Mesendoderm (in vitro differentiated cells): ENCODE measurements at regions not wholly inside any gene's neighbourhood (a gene's known extent, or its start where the extent isn't known, plus 50 kb on each side); places are given as distances from the start of the nearest gene placed in this dataset.

Experiments
- DNase-seq: peaks from one replicate; pipeline ENCODE4 v3.0.0; 2013
- H2AK5ac ChIP-seq: 2 replicates; pipeline ENCODE4 v1.6.1; 2013; ENCODE audit warnings: low read length, inconsistent platforms
- H2BK120ac ChIP-seq: 2 replicates; pipeline ENCODE4 v1.6.1; 2013; ENCODE audit warnings: low read depth, mild to moderate bottlenecking, low read length, moderate library complexity, mixed read lengths
- H2BK15ac ChIP-seq: replicated peaks from 2 replicates; pipeline ENCODE4 v1.6.1; 2013; ENCODE audit warnings: low read depth, mild to moderate bottlenecking, moderate library complexity
- H2BK5ac ChIP-seq: 2 replicates; pipeline ENCODE4 v1.6.1; 2013; ENCODE audit warnings: low read length, inconsistent platforms
- H3K18ac ChIP-seq: 2 replicates; pipeline ENCODE4 v1.6.1; 2013; ENCODE audit warnings: mild to moderate bottlenecking, low read length, mixed read lengths
- H3K23ac ChIP-seq: one replicate; pipeline ENCODE4 v1.6.1; 2013; ENCODE audit warnings: low read length
- H3K27ac ChIP-seq: 2 replicates; pipeline ENCODE4 v1.5.1; 2013; ENCODE audit warnings: low read depth, mild to moderate bottlenecking, inconsistent platforms, low read length, moderate library complexity
- H3K27me3 ChIP-seq: 2 replicates; pipeline ENCODE4 v1.6.1; 2013; ENCODE audit warnings: low read length, control low read depth, mild to moderate bottlenecking, inconsistent platforms; ENCODE audit not compliant: insufficient read depth, poor library complexity
- H3K36me3 ChIP-seq: 2 replicates; pipeline ENCODE4 v1.6.1; 2013; ENCODE audit warnings: low read length, inconsistent platforms; ENCODE audit not compliant: control insufficient read depth, insufficient read depth
- H3K4ac ChIP-seq: one replicate; pipeline ENCODE4 v1.6.1; 2013; ENCODE audit warnings: low read depth, mild to moderate bottlenecking, low read length, moderate library complexity
- H3K4me1 ChIP-seq: 2 replicates; pipeline ENCODE4 v1.6.1; 2013; ENCODE audit warnings: low read depth, low read length, inconsistent platforms; ENCODE audit not compliant: control insufficient read depth
- H3K4me2 ChIP-seq: 2 replicates; pipeline ENCODE4 v1.6.1; 2013; ENCODE audit warnings: low read length
- H3K4me3 ChIP-seq: 2 replicates; pipeline ENCODE4 v1.5.1; 2013; ENCODE audit warnings: mild to moderate bottlenecking, low read length
- H3K56ac ChIP-seq: one replicate; pipeline ENCODE4 v1.6.1; 2013; ENCODE audit warnings: low read length
- H3K79me1 ChIP-seq: 2 replicates; pipeline ENCODE4 v1.6.1; 2013; ENCODE audit warnings: low read length, inconsistent platforms
- H3K79me2 ChIP-seq: 2 replicates; pipeline ENCODE4 v1.6.1; 2013; ENCODE audit warnings: mild to moderate bottlenecking, low read length; ENCODE audit not compliant: control insufficient read depth, insufficient read depth
- H3K9ac ChIP-seq: 2 replicates; pipeline ENCODE4 v1.6.1; 2013; ENCODE audit warnings: low read length, inconsistent platforms
- H4K5ac ChIP-seq: one replicate; pipeline ENCODE4 v1.6.1; 2013; ENCODE audit warnings: low read length
- H4K8ac ChIP-seq: one replicate; pipeline ENCODE4 v1.6.1; 2013; ENCODE audit warnings: low read depth, mild to moderate bottlenecking, control low read depth, low read length, moderate library complexity
- WGBS: extraction: QIAGEN DNeasy Blood & Tissue Kit; methylation state at CpG from one replicate; pipeline ENCODE4 v1.1.7; 2013; ENCODE audit warnings: low lambda C conversion rate, missing lambda C conversion rate; ENCODE audit not compliant: insufficient coverage; ENCODE audit errors: extremely low coverage; 5-methylcytosine and 5-hydroxymethylcytosine counted together

GRCh38 chr9:87831159-87831558 lies 51.5 kb upstream of the SPATA31E1 start:
- Histone ChIP-seq H3K79me1 (no peaks in the 10 kb centered on the region), H2AK5ac (no peak overlapping the region), H3K23ac (no peak overlapping the region), H3K79me2 (no peaks in the 10 kb centered on the region), H3K27ac (no peak overlapping the region), H3K27me3 (no peaks in the 10 kb centered on the region), H2BK15ac (no peak overlapping the region), H3K4me2 (no peak overlapping the region), H2BK5ac (no peak overlapping the region), H3K4me3 (no peak overlapping the region), H4K8ac (no peak overlapping the region), H3K9ac (no peak overlapping the region), H2BK120ac (no peak overlapping the region), H3K4ac (no peak overlapping the region), H3K56ac (no peak overlapping the region), H4K5ac (no peak overlapping the region), H3K4me1 (no peaks in the 10 kb centered on the region), H3K36me3 (no peaks in the 10 kb centered on the region), H3K18ac (no peak overlapping the region)
- WGBS: no CpG with 5 or more reads among the region's 1 CpG
- no peak for DNase-seq
